ENCODE measurements at regions not wholly inside any gene's neighbourhood (a gene's known extent, or its start where the extent isn't known, plus 50 kb on each side); places are given as distances from the start of the nearest gene placed in this dataset.

GRCh38 chr6:133185731-133186130, 55.4 kb upstream of the EYA4 start:
- TF ChIP-seq CTCF (IDR thresholded peaks at IDR 0.05) (no peak), POLR2A (IDR thresholded peaks at IDR 0.05) (no peak)
